ENCODE measurements at regions not wholly inside any gene's neighbourhood (a gene's known extent, or its start where the extent isn't known, plus 50 kb on each side); places are given as distances from the start of the nearest gene placed in this dataset.

- no peak for DNase-seq
- peaks cover 2% of the 10 kb centered on the region for H3K27me3 Mint-ChIP-seq
- intact Hi-C loops (cut with micrococcal nuclease) = no loop called here
- H3K4me1 Mint-ChIP-seq = no peaks in the 10 kb centered on the region
- no peaks in the 10 kb centered on the region for H3K9me3 Mint-ChIP-seq
- no peak overlapping the region for H3K27ac Mint-ChIP-seq
- H3K4me3 Mint-ChIP-seq = no peak overlapping the region
- H3K36me3 Mint-ChIP-seq (ENCODE audit: low read depth) = no peaks in the 10 kb centered on the region
Measured at GRCh38 chr2:129587426-129588064, 391.9 kb upstream of the RAB6C start.

- Mint-ChIP-seq H3K36me3 (ENCODE audit: low read depth) (no peaks in the 10 kb centered on the region), H3K4me1 (no peaks in the 10 kb centered on the region), H3K9me3 (peaks cover 2% of the 10 kb centered on the region), H3K27ac (no peak overlapping the region), H3K27me3 (no peaks in the 10 kb centered on the region), H3K4me3 (no peak overlapping the region)
- no peak for DNase-seq
- intact Hi-C loops (cut with micrococcal nuclease) = no loop called here
Measured at GRCh38 chr2:129604560-129604959, 374.9 kb upstream of the RAB6C start.

GRCh38 chr2:129605646-129606045 is 373.8 kb upstream of the RAB6C start:
- Mint-ChIP-seq H3K4me3 (no peak overlapping the region), H3K4me1 (no peaks in the 10 kb centered on the region), H3K36me3 (ENCODE audit: low read depth) (no peaks in the 10 kb centered on the region), H3K9me3 (no peaks in the 10 kb centered on the region), H3K27ac (no peak overlapping the region), H3K27me3 (no peaks in the 10 kb centered on the region)
- intact Hi-C loops (cut with micrococcal nuclease) = no loop called here
- no peak for DNase-seq

- H3K9me3 Mint-ChIP-seq = no peaks in the 10 kb centered on the region
- intact Hi-C loops (cut with micrococcal nuclease) = no loop called here
- H3K4me3 Mint-ChIP-seq = no peak overlapping the region
- no peaks in the 10 kb centered on the region for H3K4me1 Mint-ChIP-seq
- no peaks in the 10 kb centered on the region for H3K27me3 Mint-ChIP-seq
- no peaks in the 10 kb centered on the region for H3K36me3 Mint-ChIP-seq (ENCODE audit: low read depth)
- no peak overlapping the region for H3K27ac Mint-ChIP-seq
- no peak for DNase-seq
Measured at GRCh38 chr2:129606496-129607270, 372.8 kb upstream of the RAB6C start.

- Mint-ChIP-seq H3K4me3 (no peak overlapping the region), H3K4me1 (no peaks in the 10 kb centered on the region), H3K27me3 (no peaks in the 10 kb centered on the region), H3K36me3 (ENCODE audit: low read depth) (no peaks in the 10 kb centered on the region), H3K9me3 (no peaks in the 10 kb centered on the region), H3K27ac (no peak overlapping the region)
- no peak for DNase-seq
- intact Hi-C loops (cut with micrococcal nuclease) = no loop called here
Measured at GRCh38 chr2:129609224-129609623, 370.2 kb upstream of the RAB6C start.

- H3K9me3 Mint-ChIP-seq = no peaks in the 10 kb centered on the region
- no peaks in the 10 kb centered on the region for H3K36me3 Mint-ChIP-seq (ENCODE audit: low read depth)
- H3K27me3 Mint-ChIP-seq = no peaks in the 10 kb centered on the region
- intact Hi-C loops (cut with micrococcal nuclease) = no loop called here
- H3K27ac Mint-ChIP-seq = no peak overlapping the region
- H3K4me3 Mint-ChIP-seq = no peak overlapping the region
- no peak for DNase-seq
- no peaks in the 10 kb centered on the region for H3K4me1 Mint-ChIP-seq
Measured at GRCh38 chr2:129610766-129611165, 368.7 kb upstream of the RAB6C start.

- H3K9me3 Mint-ChIP-seq = no peaks in the 10 kb centered on the region
- no peak for DNase-seq
- H3K27ac Mint-ChIP-seq = no peak overlapping the region
- no peaks in the 10 kb centered on the region for H3K36me3 Mint-ChIP-seq (ENCODE audit: low read depth)
- no peak overlapping the region for H3K4me3 Mint-ChIP-seq
- no peaks in the 10 kb centered on the region for H3K27me3 Mint-ChIP-seq
- intact Hi-C loops (cut with micrococcal nuclease) = no loop called here
- H3K4me1 Mint-ChIP-seq = no peaks in the 10 kb centered on the region
Measured at GRCh38 chr2:129611471-129611870, 368.0 kb upstream of the RAB6C start.

GRCh38 chr2:129619471-129619870 is 360.0 kb upstream of the RAB6C start:
- Mint-ChIP-seq H3K36me3 (ENCODE audit: low read depth) (no peaks in the 10 kb centered on the region), H3K27me3 (no peaks in the 10 kb centered on the region), H3K4me1 (no peaks in the 10 kb centered on the region), H3K9me3 (no peaks in the 10 kb centered on the region), H3K4me3 (no peak overlapping the region), H3K27ac (no peak overlapping the region)
- no peak for DNase-seq
- intact Hi-C loops (cut with micrococcal nuclease) = no loop called here

GRCh38 chr2:129620411-129620810 is 359.1 kb upstream of the RAB6C start:
- intact Hi-C loops (cut with micrococcal nuclease) = no loop called here
- H3K27ac Mint-ChIP-seq = no peak overlapping the region
- H3K36me3 Mint-ChIP-seq (ENCODE audit: low read depth) = no peaks in the 10 kb centered on the region
- no peak for DNase-seq
- no peaks in the 10 kb centered on the region for H3K9me3 Mint-ChIP-seq
- H3K27me3 Mint-ChIP-seq = no peaks in the 10 kb centered on the region
- no peak overlapping the region for H3K4me3 Mint-ChIP-seq
- no peaks in the 10 kb centered on the region for H3K4me1 Mint-ChIP-seq

- no peaks in the 10 kb centered on the region for H3K27me3 Mint-ChIP-seq
- DNase-seq = no peak
- H3K4me1 Mint-ChIP-seq = no peaks in the 10 kb centered on the region
- H3K9me3 Mint-ChIP-seq = no peaks in the 10 kb centered on the region
- H3K4me3 Mint-ChIP-seq = no peak overlapping the region
- H3K27ac Mint-ChIP-seq = no peak overlapping the region
- intact Hi-C loops (cut with micrococcal nuclease) = no loop called here
- no peaks in the 10 kb centered on the region for H3K36me3 Mint-ChIP-seq (ENCODE audit: low read depth)
Measured at GRCh38 chr2:129623783-129624182, 355.7 kb upstream of the RAB6C start.

- DNase-seq = no peak
- no peaks in the 10 kb centered on the region for H3K36me3 Mint-ChIP-seq (ENCODE audit: low read depth)
- intact Hi-C loops (cut with micrococcal nuclease) = no loop called here
- H3K9me3 Mint-ChIP-seq = no peaks in the 10 kb centered on the region
- H3K4me1 Mint-ChIP-seq = no peaks in the 10 kb centered on the region
- no peak overlapping the region for H3K4me3 Mint-ChIP-seq
- no peaks in the 10 kb centered on the region for H3K27me3 Mint-ChIP-seq
- no peak overlapping the region for H3K27ac Mint-ChIP-seq
Measured at GRCh38 chr2:129627437-129627836, 352.0 kb upstream of the RAB6C start.

- no peaks in the 10 kb centered on the region for H3K4me1 Mint-ChIP-seq
- intact Hi-C loops (cut with micrococcal nuclease) = no loop called here
- no peak for DNase-seq
Measured at GRCh38 chr2:129636692-129637091, 342.8 kb upstream of the RAB6C start.

GRCh38 chr2:129641371-129641770 is 338.1 kb upstream of the RAB6C start:
- no peak overlapping the region for H3K4me3 Mint-ChIP-seq
- no peaks in the 10 kb centered on the region for H3K9me3 Mint-ChIP-seq
- H3K4me1 Mint-ChIP-seq = no peaks in the 10 kb centered on the region
- no peak for DNase-seq
- no peaks in the 10 kb centered on the region for H3K27me3 Mint-ChIP-seq
- H3K36me3 Mint-ChIP-seq (ENCODE audit: low read depth) = no peaks in the 10 kb centered on the region
- H3K27ac Mint-ChIP-seq = no peak overlapping the region
- intact Hi-C loops (cut with micrococcal nuclease) = no loop called here

More at GRCh38 chr2:129636692-129637091, 342.8 kb upstream of the RAB6C start:
- no peak overlapping the region for H3K27ac Mint-ChIP-seq
- H3K27me3 Mint-ChIP-seq = no peaks in the 10 kb centered on the region
- no peaks in the 10 kb centered on the region for H3K36me3 Mint-ChIP-seq (ENCODE audit: low read depth)
- H3K4me3 Mint-ChIP-seq = no peak overlapping the region
- H3K9me3 Mint-ChIP-seq = no peaks in the 10 kb centered on the region

- Mint-ChIP-seq H3K4me3 (no peak overlapping the region), H3K27me3 (no peaks in the 10 kb centered on the region), H3K27ac (no peak overlapping the region), H3K4me1 (no peaks in the 10 kb centered on the region), H3K36me3 (ENCODE audit: low read depth) (no peaks in the 10 kb centered on the region), H3K9me3 (no peaks in the 10 kb centered on the region)
- intact Hi-C loops (cut with micrococcal nuclease) = no loop called here
- DNase-seq = no peak
Measured at GRCh38 chr2:129642526-129643043, 336.9 kb upstream of the RAB6C start.
